ENCODE measurements at regions not wholly inside any gene's neighbourhood (a gene's known extent, or its start where the extent isn't known, plus 50 kb on each side); places are given as distances from the start of the nearest gene placed in this dataset.

DNA sequence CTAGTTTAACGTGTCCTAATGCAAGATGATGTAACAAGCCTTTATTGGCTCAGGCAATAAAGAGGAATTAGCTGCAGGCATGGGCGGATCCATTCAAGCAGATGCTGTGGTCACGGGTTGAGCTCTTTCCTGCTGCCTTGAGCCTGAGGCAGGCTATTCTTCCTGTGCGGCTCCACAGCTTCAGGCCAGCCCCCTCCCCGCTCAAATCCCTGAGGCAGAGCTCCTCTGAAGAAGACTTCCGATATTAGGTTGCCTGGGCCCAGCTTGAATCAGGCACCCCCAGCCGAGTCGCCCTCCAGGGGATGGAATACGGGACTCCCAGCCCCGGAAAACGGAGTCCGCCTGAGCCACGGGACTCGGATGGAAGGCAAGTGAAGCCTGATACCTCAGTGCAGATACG is 95.0 kb upstream of the RUFY1 start:
- Histone ChIP-seq H3K4me2 (ENCODE audit: low read depth, low read length, poor library complexity, severe bottlenecking) (no peak overlapping the region), H3K9me3 (ENCODE audit: insufficient read depth, low read depth, low read length) (no peaks in the 10 kb centered on the region), H3K4me3 (ENCODE audit: low read length, poor library complexity, severe bottlenecking) (no peak overlapping the region), H3K4me1 (ENCODE audit: insufficient read depth, low read length, poor library complexity, severe bottlenecking) (no peaks in the 10 kb centered on the region), H3K27me3 (ENCODE audit: insufficient read depth, low read length, poor library complexity, severe bottlenecking) (no peaks in the 10 kb centered on the region), H3F3A (ENCODE audit: low read depth) (no peaks in the 10 kb centered on the region), H4K20me1 (ENCODE audit: insufficient read depth, low read length, poor library complexity, severe bottlenecking) (no peaks in the 10 kb centered on the region), H3K9me2 (replicated peaks; ENCODE audit: low read depth, low read length) (no peaks in the 10 kb centered on the region), H3K9ac (ENCODE audit: low read depth, low read length, poor library complexity, severe bottlenecking) (no peak overlapping the region), H3K79me2 (ENCODE audit: insufficient read depth, low read length) (no peaks in the 10 kb centered on the region), H2AFZ (ENCODE audit: low read length) (no peak overlapping the region), H3K36me3 (ENCODE audit: insufficient read depth, low read length) (no peaks in the 10 kb centered on the region)
- no peak for TF ChIP-seq EZH2phosphoT487 (IDR thresholded peaks at IDR 0.05; ENCODE audit: borderline replicate concordance)
- TF ChIP-seq, protein P1, sequence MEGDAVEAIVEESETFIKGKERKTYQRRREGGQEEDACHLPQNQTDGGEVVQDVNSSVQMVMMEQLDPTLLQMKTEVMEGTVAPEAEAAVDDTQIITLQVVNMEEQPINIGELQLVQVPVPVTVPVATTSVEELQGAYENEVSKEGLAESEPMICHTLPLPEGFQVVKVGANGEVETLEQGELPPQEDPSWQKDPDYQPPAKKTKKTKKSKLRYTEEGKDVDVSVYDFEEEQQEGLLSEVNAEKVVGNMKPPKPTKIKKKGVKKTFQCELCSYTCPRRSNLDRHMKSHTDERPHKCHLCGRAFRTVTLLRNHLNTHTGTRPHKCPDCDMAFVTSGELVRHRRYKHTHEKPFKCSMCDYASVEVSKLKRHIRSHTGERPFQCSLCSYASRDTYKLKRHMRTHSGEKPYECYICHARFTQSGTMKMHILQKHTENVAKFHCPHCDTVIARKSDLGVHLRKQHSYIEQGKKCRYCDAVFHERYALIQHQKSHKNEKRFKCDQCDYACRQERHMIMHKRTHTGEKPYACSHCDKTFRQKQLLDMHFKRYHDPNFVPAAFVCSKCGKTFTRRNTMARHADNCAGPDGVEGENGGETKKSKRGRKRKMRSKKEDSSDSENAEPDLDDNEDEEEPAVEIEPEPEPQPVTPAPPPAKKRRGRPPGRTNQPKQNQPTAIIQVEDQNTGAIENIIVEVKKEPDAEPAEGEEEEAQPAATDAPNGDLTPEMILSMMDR (conservative IDR thresholded peaks at IDR 0.05; ENCODE audit: low read length) = no peak

DNA sequence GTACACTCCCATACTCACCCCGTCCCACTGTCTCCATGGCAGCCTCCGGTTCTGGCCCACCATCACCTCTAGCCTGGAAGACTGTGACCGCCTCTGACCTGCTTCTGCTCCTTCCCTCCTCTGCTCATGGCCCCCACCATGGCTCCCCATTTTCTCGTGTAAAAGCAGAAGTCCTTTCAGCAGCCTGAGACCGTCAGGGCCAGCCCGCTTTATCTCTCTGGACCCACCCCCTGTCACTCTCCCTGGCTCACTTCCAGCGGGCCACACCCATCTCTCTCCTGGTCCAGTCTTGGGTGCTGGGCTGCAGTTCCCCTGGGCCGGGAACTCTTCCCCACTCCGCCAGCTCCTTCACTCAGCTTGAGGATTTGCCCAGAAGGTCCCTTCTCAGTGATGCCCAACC is 96.0 kb upstream of the RUFY1 start:
- Histone ChIP-seq H3K9me3 (ENCODE audit: insufficient read depth, low read depth, low read length) (no peaks in the 10 kb centered on the region), H3K36me3 (ENCODE audit: insufficient read depth, low read length) (no peaks in the 10 kb centered on the region), H3K79me2 (ENCODE audit: insufficient read depth, low read length) (no peaks in the 10 kb centered on the region)

DNA sequence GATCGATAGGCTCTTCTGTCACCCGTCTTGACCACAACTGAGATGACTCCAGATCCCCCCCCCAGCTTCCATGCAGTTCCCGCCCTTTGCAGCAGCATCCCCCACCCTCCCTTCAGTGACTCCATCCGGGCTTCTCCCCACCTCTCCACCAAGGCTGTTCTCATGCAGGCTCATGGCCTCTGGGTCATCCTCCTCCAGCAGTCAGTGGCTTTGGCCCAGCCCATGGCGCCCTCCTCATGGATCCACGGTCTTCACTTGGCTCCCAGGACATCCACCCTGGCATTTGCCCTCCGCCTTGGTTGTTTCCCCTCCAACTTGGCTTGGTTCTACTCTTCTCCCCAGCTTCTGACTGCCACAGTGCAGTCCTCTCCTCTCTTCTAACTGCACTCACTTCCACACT is 96.7 kb upstream of the RUFY1 start:
- Histone ChIP-seq H3K9me2 (replicated peaks; ENCODE audit: low read depth, low read length) (no peaks in the 10 kb centered on the region), H3K36me3 (ENCODE audit: insufficient read depth, low read length) (no peaks in the 10 kb centered on the region), H3K79me2 (ENCODE audit: insufficient read depth, low read length) (no peaks in the 10 kb centered on the region), H3K9me3 (ENCODE audit: insufficient read depth, low read depth, low read length) (no peaks in the 10 kb centered on the region), H3K4me3 (ENCODE audit: low read length, poor library complexity, severe bottlenecking) (no peak overlapping the region), H4K20me1 (ENCODE audit: insufficient read depth, low read length, poor library complexity, severe bottlenecking) (no peaks in the 10 kb centered on the region), H3K4me2 (ENCODE audit: low read depth, low read length, poor library complexity, severe bottlenecking) (no peak overlapping the region), H3F3A (ENCODE audit: low read depth) (no peaks in the 10 kb centered on the region), H3K9ac (ENCODE audit: low read depth, low read length, poor library complexity, severe bottlenecking) (no peak overlapping the region), H3K4me1 (ENCODE audit: insufficient read depth, low read length, poor library complexity, severe bottlenecking) (no peaks in the 10 kb centered on the region), H3K27me3 (ENCODE audit: insufficient read depth, low read length, poor library complexity, severe bottlenecking) (no peaks in the 10 kb centered on the region), H2AFZ (ENCODE audit: low read length) (no peak overlapping the region)
- TF ChIP-seq, protein P1 (conservative IDR thresholded peaks at IDR 0.05; ENCODE audit: low read length) = no peak
- TF ChIP-seq EZH2phosphoT487 (IDR thresholded peaks at IDR 0.05; ENCODE audit: borderline replicate concordance) = no peak

More for the DNA sequence above, 96.0 kb upstream of the RUFY1 start:
- Histone ChIP-seq H3K4me2 (ENCODE audit: low read depth, low read length, poor library complexity, severe bottlenecking) (no peak overlapping the region), H3K9ac (ENCODE audit: low read depth, low read length, poor library complexity, severe bottlenecking) (no peak overlapping the region), H4K20me1 (ENCODE audit: insufficient read depth, low read length, poor library complexity, severe bottlenecking) (no peaks in the 10 kb centered on the region), H3K27me3 (ENCODE audit: insufficient read depth, low read length, poor library complexity, severe bottlenecking) (no peaks in the 10 kb centered on the region), H2AFZ (ENCODE audit: low read length) (no peak overlapping the region), H3F3A (ENCODE audit: low read depth) (no peaks in the 10 kb centered on the region), H3K9me2 (replicated peaks; ENCODE audit: low read depth, low read length) (no peaks in the 10 kb centered on the region), H3K4me3 (ENCODE audit: low read length, poor library complexity, severe bottlenecking) (no peak overlapping the region), H3K4me1 (ENCODE audit: insufficient read depth, low read length, poor library complexity, severe bottlenecking) (no peaks in the 10 kb centered on the region)
- TF ChIP-seq EZH2phosphoT487 (IDR thresholded peaks at IDR 0.05; ENCODE audit: borderline replicate concordance) = no peak
- TF ChIP-seq, protein P1 (conservative IDR thresholded peaks at IDR 0.05; ENCODE audit: low read length) = no peak
